Ectodermal cell (in vitro differentiated cells): ENCODE measurements at regions not wholly inside any gene's neighbourhood (a gene's known extent, or its start where the extent isn't known, plus 50 kb on each side); places are given as distances from the start of the nearest gene placed in this dataset.

Source experiments
- H3K27ac ChIP-seq: 2 replicates; pipeline ENCODE4 v1.7.0; 2013; ENCODE audit warnings: mild to moderate bottlenecking, low read depth, low read length; ENCODE audit not compliant: insufficient read depth, poor library complexity, severe bottlenecking
- H3K27me3 ChIP-seq: 2 replicates; pipeline ENCODE4 v1.7.0; 2013; ENCODE audit warnings: mild to moderate bottlenecking, low read length; ENCODE audit not compliant: insufficient read depth, control insufficient read depth, poor library complexity, severe bottlenecking
- H3K36me3 ChIP-seq: one replicate; pipeline ENCODE4 v1.7.0; 2013; ENCODE audit warnings: low read length; ENCODE audit not compliant: control insufficient read depth, insufficient read depth
- H3K4me1 ChIP-seq: one replicate; pipeline ENCODE4 v1.7.0; 2013; ENCODE audit warnings: low read length; ENCODE audit not compliant: control insufficient read depth, insufficient read depth
- H3K4me3 ChIP-seq: 2 replicates; pipeline ENCODE4 v1.7.0; 2013; ENCODE audit warnings: low read depth, low read length, control low read depth; ENCODE audit not compliant: insufficient read depth
- H3K9me3 ChIP-seq: 2 replicates; pipeline ENCODE4 v1.7.0; 2013; ENCODE audit warnings: mild to moderate bottlenecking, low read length, moderate library complexity; ENCODE audit not compliant: control insufficient read depth
- WGBS, 2 experiments: methylation state at CpG; one replicate each; pipeline ENCODE4 v1.1.7; 2013; ENCODE audit warnings: missing lambda C conversion rate in 2 of 2; 5-methylcytosine and 5-hydroxymethylcytosine counted together

GRCh38 chr4:123474817-123475216 lies 78.2 kb downstream of the SPRY1 start:
- Histone ChIP-seq H3K4me1 (no peaks in the 10 kb centered on the region), H3K4me3 (no peak overlapping the region), H3K36me3 (no peaks in the 10 kb centered on the region), H3K9me3 (no peaks in the 10 kb centered on the region), H3K27me3 (no peaks in the 10 kb centered on the region), H3K27ac (no peak overlapping the region)
- WGBS, 2 experiments = 95 to 99% methylated on average over 4 of the region's 4 CpGs

GRCh38 chr4:123476089-123476488 lies 79.5 kb downstream of the SPRY1 start:
- no CpG with 5 or more reads among the region's 1 CpG for WGBS, 2 experiments
- H3K4me3 ChIP-seq = no peak overlapping the region

GRCh38 chr4:123477711-123478209 lies 81.2 kb downstream of the SPRY1 start:
- H3K36me3 ChIP-seq = no peaks in the 10 kb centered on the region
- H3K27ac ChIP-seq = no peak overlapping the region
- WGBS, 2 experiments = 68 to 71% methylated on average over 8 of the region's 8 CpGs
- H3K4me1 ChIP-seq = no peaks in the 10 kb centered on the region
- H3K4me3 ChIP-seq = no peak overlapping the region
- H3K27me3 ChIP-seq = no peaks in the 10 kb centered on the region
- no peaks in the 10 kb centered on the region for H3K9me3 ChIP-seq

More at GRCh38 chr4:123476089-123476488, 79.5 kb downstream of the SPRY1 start:
- Histone ChIP-seq H3K9me3 (no peaks in the 10 kb centered on the region), H3K4me1 (no peaks in the 10 kb centered on the region), H3K27me3 (no peaks in the 10 kb centered on the region), H3K27ac (no peak overlapping the region), H3K36me3 (no peaks in the 10 kb centered on the region)

GRCh38 chr4:123478859-123479345 lies 82.3 kb downstream of the SPRY1 start:
- Histone ChIP-seq H3K27ac (no peak overlapping the region), H3K9me3 (no peaks in the 10 kb centered on the region), H3K4me3 (no peak overlapping the region), H3K27me3 (no peaks in the 10 kb centered on the region), H3K4me1 (no peaks in the 10 kb centered on the region), H3K36me3 (no peaks in the 10 kb centered on the region)
- WGBS, 2 experiments = 77 to 79% methylated on average over 6 of the region's 6 CpGs

GRCh38 chr4:123479944-123480343 lies 83.3 kb downstream of the SPRY1 start:
- Histone ChIP-seq H3K36me3 (no peaks in the 10 kb centered on the region), H3K4me3 (no peak overlapping the region), H3K9me3 (no peaks in the 10 kb centered on the region), H3K4me1 (no peaks in the 10 kb centered on the region), H3K27me3 (no peaks in the 10 kb centered on the region), H3K27ac (no peak overlapping the region)
- WGBS, 2 experiments = 98% methylated on average over 2 of the region's 2 CpGs

GRCh38 chr4:123480706-123481418 lies 84.3 kb downstream of the SPRY1 start:
- no peak overlapping the region for H3K27ac ChIP-seq
- 78% methylated on average over 7 of the region's 7 CpGs for WGBS, 2 experiments
- H3K27me3 ChIP-seq = no peaks in the 10 kb centered on the region
- no peaks in the 10 kb centered on the region for H3K9me3 ChIP-seq
- H3K36me3 ChIP-seq = no peaks in the 10 kb centered on the region
- H3K4me1 ChIP-seq = no peaks in the 10 kb centered on the region
- H3K4me3 ChIP-seq = no peak overlapping the region

GRCh38 chr4:123481717-123482116 lies 85.1 kb downstream of the SPRY1 start:
- H3K4me1 ChIP-seq = no peaks in the 10 kb centered on the region
- 90 to 95% methylated on average over 3 of the region's 3 CpGs for WGBS, 2 experiments
- H3K27me3 ChIP-seq = no peaks in the 10 kb centered on the region
- no peak overlapping the region for H3K4me3 ChIP-seq
- no peak overlapping the region for H3K27ac ChIP-seq
- no peaks in the 10 kb centered on the region for H3K36me3 ChIP-seq
- no peaks in the 10 kb centered on the region for H3K9me3 ChIP-seq

GRCh38 chr4:123484291-123484926 lies 87.8 kb downstream of the SPRY1 start:
- no peaks in the 10 kb centered on the region for H3K4me1 ChIP-seq
- no peak overlapping the region for H3K27ac ChIP-seq
- WGBS, 2 experiments = 94% methylated on average over 4 of the region's 4 CpGs
- H3K36me3 ChIP-seq = no peaks in the 10 kb centered on the region
- H3K9me3 ChIP-seq = no peaks in the 10 kb centered on the region
- H3K4me3 ChIP-seq = no peak overlapping the region
- no peaks in the 10 kb centered on the region for H3K27me3 ChIP-seq

- no peaks in the 10 kb centered on the region for H3K4me1 ChIP-seq
- WGBS, 2 experiments = 87 to 92% methylated on average over 1 of the region's 1 CpG
Observed at GRCh38 chr4:123485601-123486000, 89.0 kb downstream of the SPRY1 start.

GRCh38 chr4:123488916-123489315 lies 92.3 kb downstream of the SPRY1 start:
- Histone ChIP-seq H3K4me1 (no peaks in the 10 kb centered on the region), H3K27me3 (no peaks in the 10 kb centered on the region), H3K4me3 (no peak overlapping the region), H3K36me3 (no peaks in the 10 kb centered on the region), H3K9me3 (no peaks in the 10 kb centered on the region), H3K27ac (no peak overlapping the region)
- 81 to 86% methylated on average over 5 of the region's 5 CpGs for WGBS, 2 experiments

More at GRCh38 chr4:123485601-123486000, 89.0 kb downstream of the SPRY1 start:
- no peak overlapping the region for H3K4me3 ChIP-seq
- H3K9me3 ChIP-seq = no peaks in the 10 kb centered on the region
- H3K27me3 ChIP-seq = no peaks in the 10 kb centered on the region
- no peaks in the 10 kb centered on the region for H3K36me3 ChIP-seq
- H3K27ac ChIP-seq = no peak overlapping the region
